MM.1S (cell line): ENCODE measurements at regions not wholly inside any gene's neighbourhood (a gene's known extent, or its start where the extent isn't known, plus 50 kb on each side); places are given as distances from the start of the nearest gene placed in this dataset.

Experiments
- DNase-seq: peaks from one replicate; pipeline ENCODE4 v3.0.0-alpha.2; 2015
- H2AFZ ChIP-seq: fragments of 300-600 bp; sonication (generic); 2 replicates; pipeline ENCODE4 v1.6.0; 2016; ENCODE audit warnings: antibody characterized with exemption, low read length
- H3F3A ChIP-seq: fragments of 300-600 bp; sonication (generic); 2 replicates; pipeline ENCODE4 v1.6.1; 2016; ENCODE audit warnings: mild to moderate bottlenecking, antibody characterized with exemption, low read length, moderate library complexity, mixed read lengths; ENCODE audit not compliant: insufficient read depth
- H3K27ac ChIP-seq: fragments of 300-600 bp; sonication (generic); 2 replicates; pipeline ENCODE4 v1.5.1; 2016; ENCODE audit warnings: mild to moderate bottlenecking, low read length
- H3K27me3 ChIP-seq: fragments of 300-600 bp; sonication (generic); replicated peaks from 2 replicates; pipeline ENCODE4 v1.6.0; 2016; ENCODE audit warnings: low read length; ENCODE audit not compliant: insufficient read depth
- H3K36me3 ChIP-seq: fragments of 300-600 bp; sonication (generic); replicated peaks from 2 replicates; pipeline ENCODE4 v1.6.1; 2016; ENCODE audit warnings: mild to moderate bottlenecking, low read length, mixed read lengths; ENCODE audit not compliant: insufficient read depth
- H3K4me1 ChIP-seq: fragments of 300-600 bp; sonication (generic); 2 replicates; pipeline ENCODE4 v1.6.1; 2016; ENCODE audit warnings: low read length, mixed read lengths
- H3K4me2 ChIP-seq: fragments of 300-600 bp; sonication (generic); 2 replicates; pipeline ENCODE4 v1.6.0; 2016; ENCODE audit warnings: low read depth, low read length
- H3K4me3 ChIP-seq: fragments of 300-600 bp; sonication (generic); 2 replicates; pipeline ENCODE4 v1.5.1; 2016; ENCODE audit warnings: low read length, mixed read lengths
- H3K79me2 ChIP-seq: fragments of 300-600 bp; sonication (generic); 2 replicates; pipeline ENCODE4 v1.6.1; 2016; ENCODE audit warnings: mixed run types, low read length, mixed read lengths
- H3K9ac ChIP-seq: fragments of 300-600 bp; sonication (generic); 2 replicates; pipeline ENCODE4 v1.6.1; 2016; ENCODE audit warnings: low read length, mixed read lengths
- H3K9me2 ChIP-seq: fragments of 300-600 bp; sonication (generic); replicated peaks from 2 replicates; pipeline ENCODE4 v1.6.1; 2016; ENCODE audit warnings: mild to moderate bottlenecking, low read length, mixed read lengths; ENCODE audit not compliant: insufficient read depth
- H3K9me3 ChIP-seq: fragments of 300-600 bp; sonication (generic); replicated peaks from 2 replicates; pipeline ENCODE4 v1.6.1; 2016; ENCODE audit warnings: mild to moderate bottlenecking, low read length, mixed read lengths; ENCODE audit not compliant: insufficient read depth
- H4K20me1 ChIP-seq: fragments of 300-600 bp; sonication (generic); 2 replicates; pipeline ENCODE4 v1.6.1; 2016; ENCODE audit warnings: mild to moderate bottlenecking, low read length, moderate library complexity, mixed read lengths; ENCODE audit not compliant: insufficient read depth
- CTCF ChIP-seq: fragments of 300-600 bp; sonication (generic); IDR thresholded peaks from 2 replicates; pipeline ENCODE4 v1.5.1; 2016; ENCODE audit warnings: antibody characterized with exemption, low read length, mixed read lengths
- EZH2 ChIP-seq: fragments of 300-600 bp; sonication (generic); optimal IDR thresholded peaks from 2 replicates; pipeline ENCODE3; 2017; ENCODE audit warnings: low read depth, mild to moderate bottlenecking, antibody characterized with exemption, low read length, mixed read lengths
- EZH2phosphoT487 ChIP-seq: fragments of 300-600 bp; sonication (generic); IDR thresholded peaks from 2 replicates; pipeline ENCODE4 v1.6.1; 2018; ENCODE audit warnings: antibody characterized with exemption, low read length

GRCh38 chr5:126365446-126366198 is 57.6 kb upstream of the GRAMD2B start:
- no peaks in the 10 kb centered on the region for H3K79me2 ChIP-seq

GRCh38 chr5:126366199-126366560 is 57.0 kb upstream of the GRAMD2B start:
- Histone ChIP-seq H3F3A (no peaks in the 10 kb centered on the region), H3K79me2 (no peaks in the 10 kb centered on the region), H2AFZ (no peak overlapping the region), H3K9me2 (no peaks in the 10 kb centered on the region), H3K27me3 (no peaks in the 10 kb centered on the region), H3K4me3 (no peak overlapping the region), H4K20me1 (no peaks in the 10 kb centered on the region), H3K4me2 (no peak overlapping the region), H3K9me3 (no peaks in the 10 kb centered on the region), H3K36me3 (no peaks in the 10 kb centered on the region), H3K27ac (no peak overlapping the region), H3K4me1 (peaks cover under 1% of the 10 kb centered on the region; the same call in 1 of the 2 replicates), H3K9ac (no peak overlapping the region)
- TF ChIP-seq CTCF: no peak
- TF ChIP-seq EZH2: no peak
- no peak for TF ChIP-seq EZH2phosphoT487
- DNase-seq: no peak

More at GRCh38 chr5:126365446-126366198, 57.6 kb upstream of the GRAMD2B start:
- Histone ChIP-seq H4K20me1 (no peaks in the 10 kb centered on the region), H3K9me2 (no peaks in the 10 kb centered on the region), H3K36me3 (no peaks in the 10 kb centered on the region), H3F3A (no peaks in the 10 kb centered on the region), H3K9ac (no peak overlapping the region), H3K27me3 (no peaks in the 10 kb centered on the region), H3K27ac (no peak overlapping the region), H3K4me2 (no peak overlapping the region), H3K4me1 (peaks cover 6% of the 10 kb centered on the region), H3K9me3 (no peaks in the 10 kb centered on the region), H3K4me3 (no peak overlapping the region), H2AFZ (no peak overlapping the region)
- TF ChIP-seq EZH2phosphoT487 (no peak), CTCF (no peak), EZH2 (no peak)
- DNase-seq: no peak

GRCh38 chr5:126368239-126368812 is 54.9 kb upstream of the GRAMD2B start:
- Histone ChIP-seq H3K4me1 (no peaks in the 10 kb centered on the region), H3K27me3 (no peaks in the 10 kb centered on the region), H3K4me3 (no peak overlapping the region), H2AFZ (no peak overlapping the region), H3K9me3 (no peaks in the 10 kb centered on the region), H3K27ac (no peak overlapping the region), H3F3A (no peaks in the 10 kb centered on the region), H3K4me2 (no peak overlapping the region), H4K20me1 (no peaks in the 10 kb centered on the region), H3K9me2 (no peaks in the 10 kb centered on the region), H3K9ac (no peak overlapping the region), H3K79me2 (no peaks in the 10 kb centered on the region), H3K36me3 (no peaks in the 10 kb centered on the region)
- TF ChIP-seq CTCF: no peak
- TF ChIP-seq EZH2: no peak
- no peak for TF ChIP-seq EZH2phosphoT487
- no peak for DNase-seq
